ENCODE measurements at regions not wholly inside any gene's neighbourhood (a gene's known extent, or its start where the extent isn't known, plus 50 kb on each side); places are given as distances from the start of the nearest gene placed in this dataset.

DNA sequence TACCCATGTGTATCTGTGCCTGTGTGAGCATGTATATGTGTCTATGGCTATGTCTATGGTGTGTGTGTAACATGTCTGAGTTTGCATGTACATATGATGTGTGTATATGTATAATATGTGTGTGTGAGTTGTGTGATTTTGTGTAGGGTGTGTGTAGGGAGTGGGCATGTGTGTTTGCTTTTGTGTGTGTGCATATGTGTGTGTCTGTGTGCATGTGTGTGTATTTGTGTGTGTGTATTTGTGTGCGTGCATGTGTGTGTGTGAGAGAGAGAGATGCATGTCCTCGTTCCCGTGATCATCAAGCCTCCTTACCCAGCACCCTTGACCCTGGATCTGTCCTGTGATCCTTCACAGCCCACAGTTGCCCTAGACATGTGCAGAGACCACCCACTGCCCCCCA, 79.5 kb downstream of the LINGO1 start:
- Histone ChIP-seq H3K9ac (ENCODE audit: insufficient read depth, low read depth, low read length) (no peak overlapping the region), H3K4me1 (ENCODE audit: insufficient read depth, low read length) (peaks cover 40% of the 10 kb centered on the region), H3K27me3 (ENCODE audit: control insufficient read depth in 1 of 2, insufficient read depth in 2 of 2, low read length in 2 of 2) (peaks cover 4 to 50% of the 10 kb centered on the region in 2 experiments; a peak in 3 of 5 replicates), H3K79me2 (ENCODE audit: insufficient read depth, low read length) (no peaks in the 10 kb centered on the region), H3K27ac (ENCODE audit: extremely low read length, insufficient read depth, low read length) (no peak overlapping the region), H3K36me3 (replicated peaks in 1 of 2; ENCODE audit: control insufficient read depth in 1 of 2, insufficient read depth in 2 of 2, low read length in 2 of 2) (no peaks in the 10 kb centered on the region), H3K4me2 (ENCODE audit: low read depth, low read length) (peak overlapping the region; percentile 25; the same call in 1 of the 2 replicates), H4K20me1 (ENCODE audit: insufficient read depth, low read length) (no peaks in the 10 kb centered on the region), H3K4me3 (replicated peaks in 1 of 3; ENCODE audit: insufficient read depth in 1 of 3, low read depth in 2 of 3, low read length in 3 of 3) (no peak overlapping the region; a peak in 1 of 6 replicates), H3K9me3 (ENCODE audit: low read length) (no peaks in the 10 kb centered on the region), H2AFZ (ENCODE audit: low read length) (no peak overlapping the region)
- no peak for ATAC-seq
- WGBS (ENCODE audit: low lambda C conversion rate) = no CpG with 5 or more reads among the region's 3 CpGs
- TF ChIP-seq CBX2 (IDR thresholded peaks at IDR 0.05; ENCODE audit: low read depth, low read length) (no peak), CBX2 (CRISPR knock-in tag; IDR thresholded peaks at IDR 0.05; ENCODE audit: low read depth) (no peak), SATB2 (CRISPR knock-in tag; IDR thresholded peaks at IDR 0.05) (no peak), MNT (IDR thresholded peaks at IDR 0.05) (peak; percentile 79), TOE1 (CRISPR knock-in tag; IDR thresholded peaks at IDR 0.05) (no peak), TFAP4 (IDR thresholded peaks at IDR 0.05; ENCODE audit: borderline replicate concordance, low read depth) (no peak), ZBTB21 (CRISPR knock-in tag; IDR thresholded peaks at IDR 0.05) (no peak), FOXO4 (CRISPR knock-in tag; conservative IDR thresholded peaks at IDR 0.05) (0 out of 2 replicates have a peak, but pooled peaks have one; percentile 42), ZNF646 (CRISPR knock-in tag; IDR thresholded peaks at IDR 0.05) (peak; percentile 44; the same call in 1 of the 2 replicates)
- in situ Hi-C loops (cut with HindIII; ENCODE audit: extremely low pct_ligation_motif_present, low pct_unique_long_range_greater_than_20kb) (no loop called here), intact Hi-C loops (cut with micrococcal nuclease; ENCODE audit: unreplicated experiment) (no loop called here)
- DNase-seq (ENCODE audit: low spot score) = no peak
- ChIA-PET POLR2A (interaction anchor here (1.8 kb wide), 1 partner anchor 15 kb away, joined by 5 read pairs; no protein-coding TSS in a partner anchor), CTCF (ENCODE audit: low intra/inter-chr PET ratio, low total read pairs) (no interaction called here)
- no TSS peak for BruUV-seq (replicated peaks)
- FAIRE-seq = no peak

All from HepG2 (cell line).